PFSK-1 (cell line): ENCODE measurements at regions not wholly inside any gene's neighbourhood (a gene's known extent, or its start where the extent isn't known, plus 50 kb on each side); places are given as distances from the start of the nearest gene placed in this dataset.

Source experiments
- FOXP2 ChIP-seq: optimal IDR thresholded peaks from 2 replicates; pipeline ENCODE3; 2011; ENCODE audit warnings: borderline replicate concordance, control low read depth, inconsistent platforms; ENCODE audit not compliant: insufficient read depth; ENCODE audit errors: extremely low read length, extremely low read depth
- POLR2AphosphoS5 ChIP-seq: IDR thresholded peaks from 2 replicates; pipeline ENCODE4 v1.6.1; 2012; ENCODE audit warnings: low read depth, mild to moderate bottlenecking, control low read depth, low read length, moderate library complexity
- SIN3A ChIP-seq: IDR thresholded peaks from 2 replicates; pipeline ENCODE4 v1.6.1; 2012; ENCODE audit warnings: mild to moderate bottlenecking, low read length, moderate library complexity, borderline replicate concordance; ENCODE audit not compliant: insufficient read depth
- TAF1 ChIP-seq: IDR thresholded peaks from 2 replicates; pipeline ENCODE4 v1.6.1; 2012; ENCODE audit warnings: low read length, control low read depth, borderline replicate concordance; ENCODE audit not compliant: insufficient read depth
- TF ChIP-seq, protein P1 (sequence below), 2 experiments: IDR thresholded peaks; 2 replicates each; pipeline versions ENCODE4 v1.6.1 to v1.8.0; 2011 to 2012; ENCODE audit warnings: low read depth in 2 of 2, low read length in 2 of 2, control low read depth in 1 of 2, inconsistent platforms in 1 of 2, mild to moderate bottlenecking in 1 of 2, moderate library complexity in 1 of 2; ENCODE audit not compliant: insufficient read depth in 1 of 2

DNA sequence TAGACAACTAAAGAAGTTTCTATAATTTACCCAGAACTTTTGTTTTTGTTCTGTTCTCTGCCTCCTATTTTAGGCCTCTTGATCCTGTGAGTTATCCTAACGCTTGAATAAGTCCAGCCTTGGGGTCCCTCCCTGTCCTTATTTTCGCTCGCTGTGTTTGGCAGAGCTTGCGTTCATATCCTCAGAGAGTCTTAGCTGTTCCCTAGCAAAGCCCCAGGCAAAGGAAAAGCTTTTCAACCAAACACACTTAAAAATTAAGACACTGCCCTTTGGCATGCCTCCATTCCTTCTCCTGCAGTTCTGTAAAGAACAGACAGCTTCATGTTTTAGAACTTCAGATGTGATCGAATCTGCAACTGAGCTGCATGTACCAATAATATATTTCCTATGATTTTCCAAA, 517.2 kb downstream of the SUCLG1 start:
- no peak for TF ChIP-seq TAF1
- TF ChIP-seq, protein P1, sequence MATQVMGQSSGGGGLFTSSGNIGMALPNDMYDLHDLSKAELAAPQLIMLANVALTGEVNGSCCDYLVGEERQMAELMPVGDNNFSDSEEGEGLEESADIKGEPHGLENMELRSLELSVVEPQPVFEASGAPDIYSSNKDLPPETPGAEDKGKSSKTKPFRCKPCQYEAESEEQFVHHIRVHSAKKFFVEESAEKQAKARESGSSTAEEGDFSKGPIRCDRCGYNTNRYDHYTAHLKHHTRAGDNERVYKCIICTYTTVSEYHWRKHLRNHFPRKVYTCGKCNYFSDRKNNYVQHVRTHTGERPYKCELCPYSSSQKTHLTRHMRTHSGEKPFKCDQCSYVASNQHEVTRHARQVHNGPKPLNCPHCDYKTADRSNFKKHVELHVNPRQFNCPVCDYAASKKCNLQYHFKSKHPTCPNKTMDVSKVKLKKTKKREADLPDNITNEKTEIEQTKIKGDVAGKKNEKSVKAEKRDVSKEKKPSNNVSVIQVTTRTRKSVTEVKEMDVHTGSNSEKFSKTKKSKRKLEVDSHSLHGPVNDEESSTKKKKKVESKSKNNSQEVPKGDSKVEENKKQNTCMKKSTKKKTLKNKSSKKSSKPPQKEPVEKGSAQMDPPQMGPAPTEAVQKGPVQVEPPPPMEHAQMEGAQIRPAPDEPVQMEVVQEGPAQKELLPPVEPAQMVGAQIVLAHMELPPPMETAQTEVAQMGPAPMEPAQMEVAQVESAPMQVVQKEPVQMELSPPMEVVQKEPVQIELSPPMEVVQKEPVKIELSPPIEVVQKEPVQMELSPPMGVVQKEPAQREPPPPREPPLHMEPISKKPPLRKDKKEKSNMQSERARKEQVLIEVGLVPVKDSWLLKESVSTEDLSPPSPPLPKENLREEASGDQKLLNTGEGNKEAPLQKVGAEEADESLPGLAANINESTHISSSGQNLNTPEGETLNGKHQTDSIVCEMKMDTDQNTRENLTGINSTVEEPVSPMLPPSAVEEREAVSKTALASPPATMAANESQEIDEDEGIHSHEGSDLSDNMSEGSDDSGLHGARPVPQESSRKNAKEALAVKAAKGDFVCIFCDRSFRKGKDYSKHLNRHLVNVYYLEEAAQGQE (IDR thresholded peaks at IDR 0.05; ENCODE audit: insufficient read depth in 1 of 2, low read depth in 2 of 2, low read length in 2 of 2), result no peak
- TF ChIP-seq FOXP2, result no peak
- no peak for TF ChIP-seq SIN3A
- no peak for TF ChIP-seq POLR2AphosphoS5

DNA sequence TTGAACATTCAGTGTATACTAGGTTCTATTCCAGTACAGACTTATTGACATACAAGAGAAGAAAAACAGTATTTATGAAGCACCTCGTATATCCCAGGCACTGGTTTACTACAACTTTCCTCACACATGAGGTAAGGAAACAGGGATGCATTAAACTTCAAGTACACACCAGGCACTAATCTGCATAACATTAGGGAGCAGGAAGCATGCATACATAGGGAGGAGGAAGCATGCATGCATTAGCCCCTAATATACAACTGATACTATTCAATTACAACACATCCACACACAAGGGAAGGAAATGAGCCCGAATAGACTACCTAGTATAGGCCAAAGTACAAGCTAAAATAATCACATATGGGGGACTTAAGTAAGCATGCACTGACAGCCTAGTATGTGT, 525.3 kb downstream of the SUCLG1 start:
- no peak for TF ChIP-seq POLR2AphosphoS5
- no peak for TF ChIP-seq SIN3A

DNA sequence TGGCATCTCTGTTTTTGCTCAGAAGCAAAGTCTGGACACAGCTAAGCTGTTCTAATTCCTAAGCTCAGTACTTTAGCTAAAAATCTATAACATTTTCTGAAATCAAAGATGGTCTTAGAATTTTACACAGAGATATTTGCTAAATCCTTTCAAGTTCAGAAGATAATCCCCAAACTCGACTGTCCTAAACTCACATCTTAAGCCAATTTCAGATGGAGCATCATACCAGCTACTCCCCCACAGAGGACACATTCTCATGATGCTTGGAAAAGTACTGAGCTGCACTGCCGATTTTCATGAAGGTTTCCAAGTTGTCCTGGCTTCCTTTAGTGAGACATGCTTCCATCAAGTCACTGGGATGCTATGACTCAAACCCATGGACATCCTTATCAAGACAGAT, 535.5 kb downstream of the SUCLG1 start:
- TF ChIP-seq, protein P1 (IDR thresholded peaks at IDR 0.05; ENCODE audit: insufficient read depth in 1 of 2, low read depth in 2 of 2, low read length in 2 of 2), result no peak
- TF ChIP-seq FOXP2 (no peak), TAF1 (no peak), SIN3A (no peak), POLR2AphosphoS5 (no peak)

DNA sequence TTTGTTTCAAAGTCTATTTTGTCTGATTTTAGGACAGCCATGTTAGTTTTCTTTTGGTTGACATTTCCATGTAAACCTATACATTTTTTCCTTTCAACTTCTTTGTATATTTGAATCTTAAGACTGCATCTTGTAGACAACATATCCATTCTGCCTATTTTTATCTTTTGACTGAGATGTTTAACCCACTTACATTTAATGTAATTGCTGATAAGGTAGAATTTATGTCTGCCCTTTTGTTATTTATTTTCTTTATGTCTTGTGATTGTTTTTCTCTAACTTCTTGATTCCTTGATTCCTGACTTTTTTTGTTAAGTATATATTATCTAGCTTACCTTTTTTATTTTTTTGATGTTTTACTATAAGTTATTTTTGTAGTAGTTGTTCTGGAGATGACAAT, 542.5 kb downstream of the SUCLG1 start:
- no peak for TF ChIP-seq TAF1
- TF ChIP-seq, protein P1 (IDR thresholded peaks at IDR 0.05; ENCODE audit: insufficient read depth in 1 of 2, low read depth in 2 of 2, low read length in 2 of 2), result no peak
- TF ChIP-seq POLR2AphosphoS5, result no peak
- TF ChIP-seq FOXP2, result no peak
- TF ChIP-seq SIN3A, result no peak

DNA sequence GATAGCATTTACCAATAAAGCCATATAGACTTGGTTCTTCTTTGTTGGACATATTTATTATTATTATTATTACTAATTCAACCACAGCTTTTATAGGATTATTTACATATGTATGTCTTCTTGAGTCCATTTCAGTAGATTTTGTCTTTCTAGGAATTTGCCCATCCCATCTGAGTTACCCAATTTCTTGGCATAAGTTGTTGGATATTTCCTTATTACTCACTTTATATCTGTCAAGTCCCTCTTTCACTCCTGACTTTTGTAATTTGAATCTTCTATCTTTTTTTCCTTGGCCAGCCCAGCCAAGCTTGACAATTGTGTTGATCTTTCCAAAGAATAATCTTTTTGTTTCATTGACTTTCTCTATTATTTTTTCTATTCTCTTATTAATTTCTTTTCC, 543.7 kb downstream of the SUCLG1 start:
- TF ChIP-seq TAF1, result no peak
- TF ChIP-seq FOXP2, result no peak
- TF ChIP-seq, protein P1 (IDR thresholded peaks at IDR 0.05; ENCODE audit: insufficient read depth in 1 of 2, low read depth in 2 of 2, low read length in 2 of 2), result no peak
- TF ChIP-seq POLR2AphosphoS5, result no peak
- TF ChIP-seq SIN3A, result no peak
